ENCODE measurements at regions not wholly inside any gene's neighbourhood (a gene's known extent, or its start where the extent isn't known, plus 50 kb on each side); places are given as distances from the start of the nearest gene placed in this dataset.

- Histone ChIP-seq H3K9me3 (ENCODE audit: control insufficient read depth, insufficient read depth, low read depth, low read length) (no peaks in the 10 kb centered on the region), H3K9ac (ENCODE audit: insufficient read depth, low read length) (no peak overlapping the region), H3K4me3 (replicated peaks in 1 of 4; ENCODE audit: control extremely low read depth in 1 of 4, insufficient read depth in 1 of 4, low read depth in 3 of 4, low read length in 4 of 4) (no peak overlapping the region), H3K36me3 (ENCODE audit: control insufficient read depth, insufficient read depth, low read length) (no peaks in the 10 kb centered on the region), H3K79me2 (ENCODE audit: control insufficient read depth, insufficient read depth, low read length) (no peaks in the 10 kb centered on the region), H3K27ac (ENCODE audit: insufficient read depth, low read length) (no peak overlapping the region), H3K4me1 (ENCODE audit: control insufficient read depth, extremely low read depth, insufficient read depth, low read length) (no peaks in the 10 kb centered on the region), H3K27me3 (ENCODE audit: control insufficient read depth, insufficient read depth, low read length) (no peaks in the 10 kb centered on the region), H2AFZ (ENCODE audit: low read length) (no peak overlapping the region), H3K4me2 (ENCODE audit: extremely low read depth, insufficient read depth, low read length) (no peak overlapping the region), H4K20me1 (ENCODE audit: control insufficient read depth, extremely low read depth, insufficient read depth, low read length) (no peaks in the 10 kb centered on the region)
- TF ChIP-seq EZH2 (IDR thresholded peaks at IDR 0.05; ENCODE audit: low read length, missing control alignments) (no peak), CTCF (conservative IDR thresholded peaks at IDR 0.05 in 1 of 2, IDR thresholded peaks at IDR 0.05 in 1 of 2; ENCODE audit: low read depth in 1 of 2, low read length in 2 of 2) (no peak)
- no peak for DNase-seq (ENCODE audit: low read depth in 2 of 2)
Observed at GRCh38 chr2:136325844-136326331, 207.9 kb upstream of the CXCR4 start.

DNA sequence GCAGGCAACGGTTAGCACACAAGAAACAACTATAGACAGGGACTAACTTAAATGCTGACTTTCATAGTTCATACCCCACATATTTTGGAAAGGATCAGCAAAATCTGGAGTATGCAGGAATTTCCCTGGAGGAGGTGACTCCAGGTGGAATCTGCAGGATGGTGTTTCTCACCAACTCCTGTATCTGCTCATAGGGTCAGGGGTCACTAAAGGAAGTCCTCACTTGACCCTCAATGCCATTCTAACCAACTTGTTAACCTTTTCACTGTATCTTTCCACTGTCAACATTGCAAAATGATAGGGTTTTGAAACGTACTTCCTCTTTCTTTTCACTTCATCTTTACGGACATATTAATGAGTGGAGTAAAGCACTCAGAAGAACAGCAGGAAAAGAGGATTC, 207.0 kb upstream of the CXCR4 start:
- Histone ChIP-seq H3K27ac (ENCODE audit: insufficient read depth, low read length) (no peak overlapping the region), H3K4me2 (ENCODE audit: extremely low read depth, insufficient read depth, low read length) (no peak overlapping the region), H3K79me2 (ENCODE audit: control insufficient read depth, insufficient read depth, low read length) (no peaks in the 10 kb centered on the region), H2AFZ (ENCODE audit: low read length) (no peak overlapping the region), H3K36me3 (ENCODE audit: control insufficient read depth, insufficient read depth, low read length) (no peaks in the 10 kb centered on the region), H3K4me3 (replicated peaks in 1 of 4; ENCODE audit: control extremely low read depth in 1 of 4, insufficient read depth in 1 of 4, low read depth in 3 of 4, low read length in 4 of 4) (no peak overlapping the region), H3K4me1 (ENCODE audit: control insufficient read depth, extremely low read depth, insufficient read depth, low read length) (no peaks in the 10 kb centered on the region), H3K27me3 (ENCODE audit: control insufficient read depth, insufficient read depth, low read length) (no peaks in the 10 kb centered on the region), H3K9ac (ENCODE audit: insufficient read depth, low read length) (no peak overlapping the region), H4K20me1 (ENCODE audit: control insufficient read depth, extremely low read depth, insufficient read depth, low read length) (no peaks in the 10 kb centered on the region), H3K9me3 (ENCODE audit: control insufficient read depth, insufficient read depth, low read depth, low read length) (no peaks in the 10 kb centered on the region)
- TF ChIP-seq EZH2 (IDR thresholded peaks at IDR 0.05; ENCODE audit: low read length, missing control alignments) (no peak), CTCF (conservative IDR thresholded peaks at IDR 0.05 in 1 of 2, IDR thresholded peaks at IDR 0.05 in 1 of 2; ENCODE audit: low read depth in 1 of 2, low read length in 2 of 2) (no peak)
- DNase-seq (ENCODE audit: low read depth in 2 of 2): no peak

DNA sequence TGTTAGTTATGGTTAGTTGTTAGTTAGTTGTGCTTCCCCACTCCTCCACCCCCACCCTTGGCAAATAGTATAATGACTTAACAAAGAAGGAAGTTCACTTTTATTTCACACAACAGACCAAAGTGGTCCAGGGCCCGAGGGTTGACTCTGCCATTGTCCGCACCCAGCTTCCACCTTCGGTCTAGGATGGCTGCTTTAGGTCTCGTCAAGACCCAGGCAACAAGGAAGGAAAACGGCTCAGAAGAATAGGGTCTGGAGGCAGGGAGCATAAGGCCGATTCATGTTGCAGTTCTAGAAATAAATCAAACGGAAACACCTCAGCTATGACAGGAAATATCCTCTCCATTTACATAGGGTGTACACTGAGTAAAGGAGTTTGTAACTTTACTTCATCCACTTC, 206.0 kb upstream of the CXCR4 start:
- no peak overlapping the region for H2AFZ ChIP-seq (ENCODE audit: low read length)

More for the DNA sequence above, 206.0 kb upstream of the CXCR4 start:
- Histone ChIP-seq H3K4me2 (ENCODE audit: extremely low read depth, insufficient read depth, low read length) (no peak overlapping the region), H3K36me3 (ENCODE audit: control insufficient read depth, insufficient read depth, low read length) (no peaks in the 10 kb centered on the region), H3K4me3 (replicated peaks in 1 of 4; ENCODE audit: control extremely low read depth in 1 of 4, insufficient read depth in 1 of 4, low read depth in 3 of 4, low read length in 4 of 4) (no peak overlapping the region), H3K9ac (ENCODE audit: insufficient read depth, low read length) (no peak overlapping the region), H3K27me3 (ENCODE audit: control insufficient read depth, insufficient read depth, low read length) (no peaks in the 10 kb centered on the region), H3K4me1 (ENCODE audit: control insufficient read depth, extremely low read depth, insufficient read depth, low read length) (no peaks in the 10 kb centered on the region), H4K20me1 (ENCODE audit: control insufficient read depth, extremely low read depth, insufficient read depth, low read length) (no peaks in the 10 kb centered on the region), H3K79me2 (ENCODE audit: control insufficient read depth, insufficient read depth, low read length) (no peaks in the 10 kb centered on the region), H3K27ac (ENCODE audit: insufficient read depth, low read length) (no peak overlapping the region), H3K9me3 (ENCODE audit: control insufficient read depth, insufficient read depth, low read depth, low read length) (no peaks in the 10 kb centered on the region)
- TF ChIP-seq EZH2 (IDR thresholded peaks at IDR 0.05; ENCODE audit: low read length, missing control alignments) (no peak), CTCF (conservative IDR thresholded peaks at IDR 0.05 in 1 of 2, IDR thresholded peaks at IDR 0.05 in 1 of 2; ENCODE audit: low read depth in 1 of 2, low read length in 2 of 2) (no peak)
- DNase-seq (ENCODE audit: low read depth in 2 of 2): no peak
